ENCODE measurements at regions not wholly inside any gene's neighbourhood (a gene's known extent, or its start where the extent isn't known, plus 50 kb on each side); places are given as distances from the start of the nearest gene placed in this dataset.

- no peaks in the 10 kb centered on the region for H3K36me3 ChIP-seq (ENCODE audit: insufficient read depth, low read length)
- H3K27ac Mint-ChIP-seq: no peak overlapping the region
- H3K9me3 Mint-ChIP-seq: no peaks in the 10 kb centered on the region
- H3K4me3 ChIP-seq (ENCODE audit: low read length): no peak overlapping the region
- DNase-seq: no peak
- no peak for ATAC-seq (ENCODE audit: poor library complexity)
- H3K27ac ChIP-seq (ENCODE audit: low read depth in 1 of 2, low read length in 2 of 2): no peak overlapping the region
- H3K27me3 Mint-ChIP-seq: no peaks in the 10 kb centered on the region
- no peaks in the 10 kb centered on the region for H3K9me3 ChIP-seq (ENCODE audit: control insufficient read depth in 1 of 2, insufficient read depth in 1 of 2, low read length in 2 of 2)
- no peak overlapping the region for H3K4me3 Mint-ChIP-seq
- no peak for TF ChIP-seq CTCF (IDR thresholded peaks at IDR 0.05)
- intact Hi-C loops (cut with DNase I, micrococcal nuclease): no loop called here
- H3K36me3 Mint-ChIP-seq (ENCODE audit: low read depth): no peaks in the 10 kb centered on the region
- no peaks in the 10 kb centered on the region for H3K27me3 ChIP-seq (ENCODE audit: control insufficient read depth in 1 of 2, insufficient read depth in 2 of 2, low read length in 2 of 2)
- ChIA-PET POLR2A (no interaction called here), CTCF (no interaction called here)
- H3K4me1 Mint-ChIP-seq (ENCODE audit: low read depth): no peaks in the 10 kb centered on the region
- H3K4me1 ChIP-seq (ENCODE audit: insufficient read depth, low read length): no peaks in the 10 kb centered on the region
Measured at GRCh38 chr4:119851649-119852048, 215.0 kb downstream of the MAD2L1 start.

- Histone ChIP-seq H3K4me1 (ENCODE audit: insufficient read depth, low read length) (no peaks in the 10 kb centered on the region), H3K27ac (ENCODE audit: low read depth in 1 of 2, low read length in 2 of 2) (no peak overlapping the region), H3K27me3 (ENCODE audit: control insufficient read depth in 1 of 2, insufficient read depth in 2 of 2, low read length in 2 of 2) (no peaks in the 10 kb centered on the region), H3K36me3 (ENCODE audit: insufficient read depth, low read length) (no peaks in the 10 kb centered on the region), H3K9me3 (ENCODE audit: control insufficient read depth in 1 of 2, insufficient read depth in 1 of 2, low read length in 2 of 2) (no peaks in the 10 kb centered on the region), H3K4me3 (ENCODE audit: low read length) (no peak overlapping the region)
- H3K4me3 Mint-ChIP-seq: no peak overlapping the region
- H3K9me3 Mint-ChIP-seq: peaks cover 2% of the 10 kb centered on the region
- DNase-seq (no peak), ATAC-seq (ENCODE audit: poor library complexity) (no peak)
- H3K36me3 Mint-ChIP-seq (ENCODE audit: low read depth): no peaks in the 10 kb centered on the region
- no peak overlapping the region for H3K27ac Mint-ChIP-seq
- POLR2A ChIA-PET: no interaction called here
- no peaks in the 10 kb centered on the region for H3K4me1 Mint-ChIP-seq (ENCODE audit: low read depth)
- TF ChIP-seq CTCF (IDR thresholded peaks at IDR 0.05): no peak
- H3K27me3 Mint-ChIP-seq: no peaks in the 10 kb centered on the region
- intact Hi-C loops (cut with DNase I, micrococcal nuclease): no loop called here
- CTCF ChIA-PET: no interaction called here
Measured at GRCh38 chr4:119841361-119841760, 212.8 kb upstream of the PDE5A start.

- Histone ChIP-seq H3K27ac (ENCODE audit: low read depth in 1 of 2, low read length in 2 of 2) (no peak overlapping the region), H3K27me3 (ENCODE audit: control insufficient read depth in 1 of 2, insufficient read depth in 2 of 2, low read length in 2 of 2) (no peaks in the 10 kb centered on the region), H3K4me3 (ENCODE audit: low read length) (no peak overlapping the region), H3K36me3 (ENCODE audit: insufficient read depth, low read length) (no peaks in the 10 kb centered on the region), H3K4me1 (ENCODE audit: insufficient read depth, low read length) (no peaks in the 10 kb centered on the region), H3K9me3 (ENCODE audit: control insufficient read depth in 1 of 2, insufficient read depth in 1 of 2, low read length in 2 of 2) (no peaks in the 10 kb centered on the region)
- ChIA-PET CTCF (no interaction called here), POLR2A (no interaction called here)
- Mint-ChIP-seq H3K36me3 (ENCODE audit: low read depth) (no peaks in the 10 kb centered on the region), H3K9me3 (peaks cover 2% of the 10 kb centered on the region), H3K27me3 (no peaks in the 10 kb centered on the region), H3K4me1 (ENCODE audit: low read depth) (no peaks in the 10 kb centered on the region), H3K4me3 (no peak overlapping the region), H3K27ac (no peak overlapping the region)
- DNase-seq: no peak
- no peak for ATAC-seq (ENCODE audit: poor library complexity)
- no peak for TF ChIP-seq CTCF (IDR thresholded peaks at IDR 0.05)
- intact Hi-C loops (cut with DNase I, micrococcal nuclease): no loop called here
Measured at GRCh38 chr4:119835613-119835910, 207.0 kb upstream of the PDE5A start.
